ENCODE measurements at regions not wholly inside any gene's neighbourhood (a gene's known extent, or its start where the extent isn't known, plus 50 kb on each side); places are given as distances from the start of the nearest gene placed in this dataset.

- TF ChIP-seq, protein P1, sequence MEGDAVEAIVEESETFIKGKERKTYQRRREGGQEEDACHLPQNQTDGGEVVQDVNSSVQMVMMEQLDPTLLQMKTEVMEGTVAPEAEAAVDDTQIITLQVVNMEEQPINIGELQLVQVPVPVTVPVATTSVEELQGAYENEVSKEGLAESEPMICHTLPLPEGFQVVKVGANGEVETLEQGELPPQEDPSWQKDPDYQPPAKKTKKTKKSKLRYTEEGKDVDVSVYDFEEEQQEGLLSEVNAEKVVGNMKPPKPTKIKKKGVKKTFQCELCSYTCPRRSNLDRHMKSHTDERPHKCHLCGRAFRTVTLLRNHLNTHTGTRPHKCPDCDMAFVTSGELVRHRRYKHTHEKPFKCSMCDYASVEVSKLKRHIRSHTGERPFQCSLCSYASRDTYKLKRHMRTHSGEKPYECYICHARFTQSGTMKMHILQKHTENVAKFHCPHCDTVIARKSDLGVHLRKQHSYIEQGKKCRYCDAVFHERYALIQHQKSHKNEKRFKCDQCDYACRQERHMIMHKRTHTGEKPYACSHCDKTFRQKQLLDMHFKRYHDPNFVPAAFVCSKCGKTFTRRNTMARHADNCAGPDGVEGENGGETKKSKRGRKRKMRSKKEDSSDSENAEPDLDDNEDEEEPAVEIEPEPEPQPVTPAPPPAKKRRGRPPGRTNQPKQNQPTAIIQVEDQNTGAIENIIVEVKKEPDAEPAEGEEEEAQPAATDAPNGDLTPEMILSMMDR (IDR thresholded peaks at IDR 0.05; ENCODE audit: low read depth, low read length, missing input control), result no peak
- TF ChIP-seq GABPA (IDR thresholded peaks at IDR 0.05 in 1 of 2, conservative IDR thresholded peaks at IDR 0.05 in 1 of 2), result no peak
- no peak for TF ChIP-seq FOXA1 (IDR thresholded peaks at IDR 0.05)
- TF ChIP-seq, protein P2, sequence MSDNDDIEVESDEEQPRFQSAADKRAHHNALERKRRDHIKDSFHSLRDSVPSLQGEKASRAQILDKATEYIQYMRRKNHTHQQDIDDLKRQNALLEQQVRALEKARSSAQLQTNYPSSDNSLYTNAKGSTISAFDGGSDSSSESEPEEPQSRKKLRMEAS (IDR thresholded peaks at IDR 0.05), result no peak
- TF ChIP-seq RAD21 (IDR thresholded peaks at IDR 0.05), result no peak
- TF ChIP-seq SP1 (IDR thresholded peaks at IDR 0.05), result no peak
- TF ChIP-seq TAF1 (conservative IDR thresholded peaks at IDR 0.05), result no peak
Observed at GRCh38 chr3:84724877-84725276, 233.9 kb upstream of the CADM2 start.

All from liver (tissue), 3 donors.